HG03571 (cell line): ENCODE measurements at regions not wholly inside any gene's neighbourhood (a gene's known extent, or its start where the extent isn't known, plus 50 kb on each side); places are given as distances from the start of the nearest gene placed in this dataset.
"Not testable (repeated sequence)": the region's sequence is repeated elsewhere in the genome, so short reads cannot be mapped to it uniquely, and the experiment has no call there.

Experiments
- ATAC-seq: cut with Tn5 transposase; IDR thresholded peaks from one replicate; pipeline ENCODE4 v1.9.1; 2021; ENCODE audit not compliant: unreplicated experiment

GRCh38 chr17:5745111-5745813 lies 161.0 kb upstream of the NLRP1 start:
- no peak for ATAC-seq

- ATAC-seq = no peak
These were observed 163.0 kb upstream of the NLRP1 start for GRCh38 chr17:5747276-5747675.

GRCh38 chr17:5747964-5748363 lies 163.7 kb upstream of the NLRP1 start:
- no peak for ATAC-seq

- no peak for ATAC-seq
These were observed 169.1 kb upstream of the NLRP1 start for GRCh38 chr17:5753421-5753820.

- no peak for ATAC-seq
These were observed 173.1 kb upstream of the NLRP1 start for GRCh38 chr17:5757314-5757907.

- no peak for ATAC-seq
These were observed 174.3 kb upstream of the NLRP1 start for GRCh38 chr17:5758651-5759050.

- no peak for ATAC-seq
These were observed 175.2 kb upstream of the NLRP1 start for GRCh38 chr17:5759501-5759925.

GRCh38 chr17:5762191-5762590 lies 177.9 kb upstream of the NLRP1 start:
- ATAC-seq = no peak

GRCh38 chr17:5763595-5764306 lies 179.4 kb upstream of the NLRP1 start:
- ATAC-seq = no peak

GRCh38 chr17:5769593-5770354 lies 185.5 kb upstream of the NLRP1 start:
- no peak for ATAC-seq

- no peak for ATAC-seq
These were observed 186.3 kb upstream of the NLRP1 start for GRCh38 chr17:5770441-5771270.

GRCh38 chr17:5771271-5771577 lies 186.9 kb upstream of the NLRP1 start:
- ATAC-seq = not testable (repeated sequence)

GRCh38 chr17:5772017-5772416 lies 187.7 kb upstream of the NLRP1 start:
- not testable (repeated sequence) for ATAC-seq

GRCh38 chr17:5772720-5773119 lies 188.4 kb upstream of the NLRP1 start:
- no peak for ATAC-seq

- no peak for ATAC-seq
These were observed 189.6 kb upstream of the NLRP1 start for GRCh38 chr17:5773816-5774360.

- ATAC-seq = no peak
These were observed 190.8 kb upstream of the NLRP1 start for GRCh38 chr17:5775098-5775497.

GRCh38 chr17:5780476-5780875 lies 196.2 kb upstream of the NLRP1 start:
- ATAC-seq = no peak

- no peak for ATAC-seq
These were observed 197.1 kb upstream of the NLRP1 start for GRCh38 chr17:5781236-5781927.

- no peak for ATAC-seq
These were observed 199.0 kb upstream of the NLRP1 start for GRCh38 chr17:5783269-5783668.

GRCh38 chr17:5783851-5784250 lies 199.5 kb upstream of the NLRP1 start:
- ATAC-seq = no peak
